ENCODE measurements at regions not wholly inside any gene's neighbourhood (a gene's known extent, or its start where the extent isn't known, plus 50 kb on each side); places are given as distances from the start of the nearest gene placed in this dataset.

- no peak for DNase-seq
Observed at GRCh38 chrX:7515681-7516413, 327.1 kb upstream of the VCX start.

GRCh38 chrX:7514871-7515599 is 327.9 kb upstream of the VCX start:
- no peak for DNase-seq

DNA sequence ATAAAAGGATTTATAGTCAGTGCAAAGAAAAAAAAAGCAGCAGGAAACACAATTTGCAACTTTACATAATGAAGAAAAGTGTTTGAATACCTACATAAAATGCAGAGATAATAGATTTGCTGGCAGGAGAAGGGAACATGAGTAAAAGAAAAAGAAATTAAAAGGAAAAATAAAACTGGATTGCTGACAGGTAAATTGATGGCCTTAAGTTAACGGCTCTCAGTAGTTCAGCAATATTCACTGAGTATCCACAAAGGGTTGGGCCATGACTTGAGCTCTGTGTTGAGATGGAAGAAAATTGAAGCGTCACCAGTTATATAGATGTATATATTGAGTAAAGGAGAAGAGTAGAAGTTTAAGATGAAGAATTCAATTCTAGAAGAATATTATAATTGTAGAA is 330.1 kb upstream of the VCX start:
- no peak for DNase-seq

- DNase-seq = no peak
Observed at GRCh38 chrX:7503251-7503650, 339.7 kb upstream of the VCX start.

DNA sequence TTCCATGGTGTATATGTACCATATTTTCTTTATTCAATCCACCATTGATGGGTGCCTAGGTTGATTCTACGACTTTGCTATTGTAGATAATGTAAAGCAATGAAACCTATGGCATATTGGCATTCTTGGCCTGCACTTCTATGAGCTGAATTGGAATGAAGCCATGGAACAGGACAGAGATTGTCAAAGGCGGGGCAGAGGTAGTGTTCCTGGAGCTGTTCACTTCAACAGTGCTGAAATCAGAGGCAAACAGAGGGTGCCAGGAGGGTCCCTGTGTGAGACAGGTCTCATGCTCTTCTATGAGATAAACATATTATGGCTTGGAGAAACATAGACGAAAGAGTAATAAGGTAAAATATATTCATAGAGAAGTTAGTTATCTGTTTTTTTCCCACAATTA is 342.6 kb upstream of the VCX start:
- no peak for DNase-seq

GRCh38 chrX:7486505-7486904 is 338.6 kb upstream of the PUDP start:
- no peak for DNase-seq

GRCh38 chrX:7485061-7485460 is 337.1 kb upstream of the PUDP start:
- DNase-seq = no peak

DNA sequence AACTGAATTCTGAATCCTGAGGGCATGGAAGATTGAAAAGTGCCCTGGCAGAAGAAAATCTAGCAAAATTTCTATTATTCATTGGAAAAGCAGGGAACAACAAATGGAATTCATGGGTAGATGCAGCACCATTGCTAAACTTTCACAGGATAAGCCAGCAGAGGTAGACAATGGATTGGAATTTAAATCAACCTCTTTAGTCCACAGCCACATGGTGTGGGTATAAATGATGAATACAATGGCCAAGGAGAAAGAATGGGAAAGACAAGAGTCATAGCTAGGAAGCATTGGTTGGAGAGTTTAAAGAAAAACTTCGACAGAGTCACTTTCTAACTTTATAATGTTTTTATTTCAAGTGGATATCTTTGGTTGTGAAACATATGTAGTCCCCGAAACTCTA is 332.8 kb upstream of the PUDP start:
- DNase-seq = no peak

DNA sequence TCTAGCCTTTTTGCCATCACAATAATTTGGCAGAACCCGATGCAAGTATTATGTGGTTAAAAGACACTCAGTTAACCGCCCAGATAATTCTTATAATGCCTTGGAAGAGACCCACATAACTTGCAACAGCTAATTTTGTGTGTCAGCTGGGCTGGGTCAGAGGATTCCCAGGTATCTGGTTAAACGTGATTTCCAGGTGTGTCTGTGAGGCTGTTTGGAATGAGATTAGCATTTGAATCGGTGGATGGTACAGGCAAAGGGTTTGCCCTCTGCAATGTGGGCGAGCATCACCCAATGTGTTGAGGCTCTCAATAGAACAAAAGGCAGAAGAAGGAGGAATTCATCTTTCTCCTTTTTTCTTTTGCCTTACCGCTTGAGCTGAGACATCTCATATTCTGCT is 314.2 kb upstream of the PUDP start:
- DNase-seq = no peak

DNA sequence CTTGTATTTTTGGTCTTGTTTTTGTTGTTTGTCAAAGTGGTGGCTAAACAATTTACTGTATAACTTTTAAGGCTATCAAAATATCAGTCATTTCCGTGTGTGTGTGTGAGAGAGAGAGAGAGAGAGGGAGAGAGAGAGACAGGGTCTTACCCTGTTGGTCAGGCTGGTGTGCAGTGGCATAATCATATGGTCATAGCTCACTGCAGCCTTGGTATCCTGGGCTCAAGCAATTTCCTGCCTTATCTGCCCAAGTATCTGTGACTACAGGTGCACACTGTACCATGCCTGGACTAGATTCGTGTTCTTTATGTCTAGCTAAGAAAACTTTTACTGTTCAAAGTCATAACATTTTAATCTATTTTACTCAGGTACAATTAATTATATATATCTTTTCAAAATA is 313.1 kb upstream of the PUDP start:
- DNase-seq = peak; percentile 15

- DNase-seq = no peak
Observed at GRCh38 chrX:7447801-7448499, 300.0 kb upstream of the PUDP start.

- DNase-seq = no peak
Observed at GRCh38 chrX:7446815-7447214, 298.9 kb upstream of the PUDP start.

DNA sequence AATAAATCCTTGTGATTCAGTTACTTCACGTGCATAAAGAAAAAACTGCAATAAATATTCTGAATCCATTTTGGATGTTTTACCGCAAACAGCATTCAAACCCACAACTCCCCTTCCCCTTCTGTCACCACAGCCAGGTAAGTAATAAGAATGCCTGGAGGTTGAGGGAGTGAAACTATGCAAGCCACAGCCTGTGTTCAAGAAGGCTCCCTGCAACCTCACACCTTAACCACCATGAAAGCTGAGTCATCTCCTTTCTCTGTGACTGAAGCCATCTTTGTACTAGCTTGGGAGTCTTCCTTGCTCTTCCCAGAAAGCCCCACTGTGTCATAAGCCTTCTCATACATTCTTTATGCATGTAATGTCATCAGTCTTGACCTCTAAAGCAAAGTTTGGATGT is 297.0 kb upstream of the PUDP start:
- no peak for DNase-seq

DNA sequence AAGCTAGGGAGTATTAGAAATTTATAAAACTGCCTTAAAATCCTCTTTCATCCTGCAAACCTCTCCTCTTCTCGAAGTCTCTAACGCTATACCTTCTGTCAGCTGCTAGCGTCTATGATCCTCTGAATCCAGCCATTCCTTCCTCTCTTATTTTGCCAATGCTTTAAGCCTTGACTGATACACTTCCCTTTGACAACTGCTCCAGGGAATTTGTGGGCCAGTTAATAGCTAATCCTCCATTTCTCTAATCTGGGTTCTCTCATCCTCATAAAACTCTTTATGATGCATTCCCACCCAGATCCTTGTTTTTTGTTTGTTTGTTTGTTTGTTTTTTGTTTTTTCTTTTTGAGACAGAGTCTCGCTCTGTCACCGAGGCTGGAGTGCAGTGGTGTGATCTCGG is 293.6 kb upstream of the PUDP start:
- DNase-seq = no peak

- no peak for DNase-seq
Observed at GRCh38 chrX:7435822-7436221, 287.9 kb upstream of the PUDP start.

- no peak for DNase-seq
Observed at GRCh38 chrX:7432901-7433300, 284.9 kb upstream of the PUDP start.

DNA sequence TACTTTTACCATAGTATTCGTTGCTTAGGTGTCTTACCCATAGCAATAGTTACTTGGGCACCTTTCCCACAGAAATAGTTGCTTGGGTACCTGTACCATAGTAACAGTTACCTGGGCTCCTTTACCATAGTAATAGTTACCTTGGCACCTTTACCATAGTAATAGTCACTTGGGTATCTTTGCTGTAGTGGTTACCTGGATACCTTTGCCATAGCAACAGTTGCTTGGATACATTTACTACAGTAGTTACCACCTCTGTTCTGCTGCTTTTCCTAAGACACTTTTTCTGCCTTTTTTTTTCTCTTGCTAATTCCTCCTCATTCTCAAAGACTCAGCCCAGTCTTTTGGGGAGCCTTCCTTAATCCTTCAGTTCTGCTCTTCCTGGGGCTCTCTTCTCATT is 272.8 kb upstream of the PUDP start:
- no peak for DNase-seq

DNA sequence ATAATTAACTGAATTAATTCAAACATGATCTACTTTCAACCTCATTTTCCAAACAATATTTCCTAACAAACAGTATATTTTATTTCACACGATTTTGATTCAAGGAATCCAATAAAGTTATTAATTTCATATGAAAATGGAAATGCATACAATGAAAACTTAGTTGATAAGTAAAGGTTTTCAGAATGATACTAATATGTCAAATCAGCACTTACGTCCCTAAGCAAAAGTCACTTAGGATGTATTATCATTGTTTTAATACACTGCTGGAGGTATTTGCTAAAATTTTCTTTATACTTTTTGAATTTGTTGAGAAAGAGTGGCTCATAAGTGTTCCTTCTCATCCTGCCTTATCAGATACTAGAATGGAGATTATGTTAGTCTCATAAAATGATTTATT is 266.8 kb upstream of the PUDP start:
- DNase-seq = no peak

GRCh38 chrX:7412840-7413239 is 264.9 kb upstream of the PUDP start:
- no peak for DNase-seq

- DNase-seq = no peak
Observed at GRCh38 chrX:7409866-7410265, 261.9 kb upstream of the PUDP start.

DNA sequence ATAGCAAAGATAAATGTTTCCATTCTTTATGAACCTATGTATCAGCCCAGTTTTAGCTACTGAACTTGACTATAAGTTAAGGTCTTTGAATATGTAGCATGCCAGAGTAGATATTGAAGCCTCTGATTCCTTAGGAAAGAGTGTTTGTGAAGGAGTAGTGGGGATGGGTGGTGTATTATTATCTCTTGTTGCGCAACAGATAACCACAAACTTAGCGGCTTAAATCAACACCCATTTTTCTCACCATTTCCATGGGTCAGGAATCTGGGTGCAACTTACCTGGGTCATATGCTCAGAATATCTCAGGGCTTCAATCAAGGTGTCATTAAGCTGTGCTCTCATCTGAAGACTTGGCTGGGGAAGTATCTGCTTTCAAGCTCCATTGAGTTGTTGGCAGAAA is 251.4 kb upstream of the PUDP start:
- no peak for DNase-seq

DNA sequence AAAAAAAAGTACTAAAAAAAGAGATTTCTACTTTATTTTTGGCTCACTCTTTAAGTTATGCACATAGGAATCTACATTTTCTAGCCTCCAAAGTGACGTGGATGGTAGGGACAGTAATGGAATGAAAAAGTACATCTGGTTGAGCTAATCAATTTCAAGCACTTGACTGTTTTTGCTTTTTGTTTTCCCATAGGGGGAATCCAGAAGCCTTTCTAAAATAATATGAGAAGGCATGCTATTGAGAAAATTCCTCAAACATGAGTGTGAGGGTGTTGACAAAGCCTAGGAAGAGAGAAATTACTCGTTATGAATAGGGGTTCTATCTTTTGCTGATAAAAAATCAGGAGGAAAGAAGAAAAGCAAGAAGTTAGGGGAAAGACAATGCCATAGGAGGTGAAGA is 242.5 kb upstream of the PUDP start:
- no peak for DNase-seq

DNA sequence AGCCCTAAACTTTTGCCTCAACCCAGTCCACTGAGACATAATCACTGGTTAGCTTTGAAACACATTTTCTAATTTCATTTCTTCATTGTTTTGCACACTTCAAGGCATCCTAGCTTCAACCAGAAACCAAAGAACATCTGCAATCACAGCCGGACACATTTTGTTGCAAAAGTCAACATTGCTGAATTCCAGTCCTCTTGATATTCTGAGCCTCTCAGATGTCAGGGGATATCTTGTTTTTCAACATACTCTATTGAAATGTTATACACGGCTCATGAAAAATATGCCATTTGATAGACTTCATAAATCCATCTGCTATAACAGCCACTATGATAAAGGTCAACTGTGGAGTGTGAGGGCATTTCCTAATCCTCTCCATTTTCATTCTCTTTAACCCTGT is 241.6 kb upstream of the PUDP start:
- DNase-seq = no peak
